Endothelial cell of umbilical vein (primary cell): ENCODE measurements at regions not wholly inside any gene's neighbourhood (a gene's known extent, or its start where the extent isn't known, plus 50 kb on each side); places are given as distances from the start of the nearest gene placed in this dataset.

Experiments
- BruUV-seq: library from RNA; stranded (reverse); fragments of 400-500 nt; replicated peaks from 2 replicates; lab custom pipeline; 2021; lab: Mats Ljungman, UMichigan
- CTCF ChIA-PET: fragments of 300-600, 350-600 bp; sonication (Branson Sonifier 250); formaldehyde crosslinking; loops from one replicate; lab custom pipeline; 2021; ENCODE audit warnings: antibody characterized with exemption, inconsistent platforms; lab: Charles Lee
- POLR2A ChIA-PET: fragments of 300-600, 350-600 bp; sonication (Branson Sonifier 250); formaldehyde crosslinking; loops from one replicate; lab custom pipeline; 2021; ENCODE audit warnings: antibody characterized with exemption, inconsistent platforms; lab: Charles Lee
- DNase-seq: peaks from one replicate; pipeline ENCODE4 v3.0.0-alpha.2; 2011; ENCODE audit warnings: low read depth, low spot score
- FAIRE-seq: peaks from 2 replicates; lab custom pipeline; 2011; peaks lifted over from hg19 to GRCh38; lab: Jason Lieb, UNC
- H2AFZ ChIP-seq: 2 replicates; pipeline ENCODE4 v1.6.0; 2012; ENCODE audit warnings: low read depth, low read length, control low read depth, inconsistent platforms
- H3K27ac ChIP-seq: 2 replicates; pipeline ENCODE4 v1.5.1; 2011; ENCODE audit warnings: low read depth, mild to moderate bottlenecking, control low read depth, low read length, moderate library complexity; ENCODE audit not compliant: insufficient read depth
- H3K27me3 ChIP-seq, 2 experiments: 2 replicates each; pipeline versions ENCODE4 v1.6.0 to v1.6.1; 2011; ENCODE audit warnings: low read length in 2 of 2, mixed read lengths in 1 of 2; ENCODE audit not compliant: control insufficient read depth in 2 of 2, insufficient read depth in 2 of 2
- H3K36me3 ChIP-seq, 2 experiments: 2 replicates in 1 of 2; 3 replicates in 1 of 2; pipeline ENCODE4 v1.5.1; 2011; ENCODE audit warnings: low read length in 2 of 2, mild to moderate bottlenecking in 1 of 2, moderate library complexity in 1 of 2; ENCODE audit not compliant: control insufficient read depth in 2 of 2, insufficient read depth in 2 of 2; ENCODE audit errors: extremely low read depth in 1 of 2
- H3K4me1 ChIP-seq: 3 replicates; pipeline ENCODE4 v1.5.1; 2011; ENCODE audit warnings: mild to moderate bottlenecking, low read length; ENCODE audit not compliant: control insufficient read depth, insufficient read depth; ENCODE audit errors: extremely low read depth
- H3K4me2 ChIP-seq: 2 replicates; pipeline ENCODE4 v1.6.1; 2011; ENCODE audit warnings: low read length, control low read depth, mixed read lengths; ENCODE audit not compliant: insufficient read depth
- H3K4me3 ChIP-seq, 3 experiments: fragments of 200-600 bp in 1 of 3; sonication (generic), shearing (Covaris generic) in 1 of 3; replicated peaks in 1 of 3; 2 replicates each; pipeline ENCODE4 v1.5.1; 2011 to 2016; ENCODE audit warnings: control low read depth in 3 of 3, low read length in 3 of 3, mild to moderate bottlenecking in 2 of 3, inconsistent platforms in 1 of 3, low read depth in 1 of 3, moderate library complexity in 1 of 3; ENCODE audit not compliant: insufficient read depth in 1 of 3
- H3K79me2 ChIP-seq: 2 replicates; pipeline ENCODE4 v1.6.0; 2012; ENCODE audit warnings: low read length, inconsistent platforms; ENCODE audit not compliant: control insufficient read depth, insufficient read depth
- H3K9ac ChIP-seq: replicated peaks from 2 replicates; pipeline ENCODE3; 2011; ENCODE audit warnings: low read length, control low read depth; ENCODE audit not compliant: insufficient read depth; ENCODE audit errors: extremely low read depth
- H3K9me1 ChIP-seq: replicated peaks from 3 replicates; pipeline ENCODE4 v1.6.0; 2011; ENCODE audit warnings: mild to moderate bottlenecking, low read length; ENCODE audit not compliant: control insufficient read depth, insufficient read depth; ENCODE audit errors: extremely low read depth
- H3K9me3 ChIP-seq: replicated peaks from 2 replicates; pipeline ENCODE4 v1.5.1; 2012; ENCODE audit warnings: low read length, inconsistent platforms; ENCODE audit not compliant: control insufficient read depth, insufficient read depth
- H4K20me1 ChIP-seq: replicated peaks from 2 replicates; pipeline ENCODE3; 2011; ENCODE audit warnings: mild to moderate bottlenecking, low read length; ENCODE audit not compliant: control insufficient read depth, insufficient read depth; ENCODE audit errors: extremely low read depth
- EZH2 ChIP-seq: IDR thresholded peaks from 2 replicates; pipeline ENCODE4 v1.6.1; 2012; ENCODE audit warnings: borderline replicate concordance, low read depth, mild to moderate bottlenecking, moderate library complexity, low read length, inconsistent platforms; ENCODE audit not compliant: severe bottlenecking
- FOS ChIP-seq: IDR thresholded peaks from 2 replicates; pipeline ENCODE4 v1.6.1; 2011; ENCODE audit warnings: mild to moderate bottlenecking, low read length, moderate library complexity, borderline replicate concordance; ENCODE audit not compliant: insufficient read depth
- GATA2 ChIP-seq: IDR thresholded peaks from 2 replicates; pipeline ENCODE4 v1.7.0; 2011; ENCODE audit warnings: low read depth, mild to moderate bottlenecking, moderate library complexity, mixed read lengths, low read length; ENCODE audit not compliant: insufficient read length, insufficient read depth
- JUN ChIP-seq: IDR thresholded peaks from 2 replicates; pipeline ENCODE4 v1.6.1; 2011; ENCODE audit warnings: borderline replicate concordance, low read depth; ENCODE audit not compliant: insufficient read length, insufficient read depth
- MYC ChIP-seq: IDR thresholded peaks from one replicate; pipeline ENCODE4 v1.6.1; 2011; ENCODE audit warnings: mild to moderate bottlenecking, low read depth, low read length
- POLR2A ChIP-seq: IDR thresholded peaks from 2 replicates; pipeline ENCODE4 v1.6.1; 2012; ENCODE audit warnings: low read depth, mild to moderate bottlenecking, control low read depth, low read length
- POLR2AphosphoS5 ChIP-seq: IDR thresholded peaks from 2 replicates; pipeline ENCODE4 v1.6.1; 2012; ENCODE audit warnings: low read depth, mild to moderate bottlenecking, control low read depth, low read length, moderate library complexity; ENCODE audit not compliant: insufficient read depth
- dilution Hi-C: fragments of 300-500 bp; cut with MboI; formaldehyde crosslinking; loops from one replicate; pipeline ENCODE4 v1.15.0; 2019; ENCODE audit warnings: low sequenced_read_pairs; ENCODE audit not compliant: extremely low pct_ligation_motif_present
- intact Hi-C: fragments of 100-400 bp; cut with micrococcal nuclease; formaldehyde crosslinking; loops from one replicate; pipeline ENCODE4 v1.10.0; 2022
- TF ChIP-seq, protein P1 (sequence below): IDR thresholded peaks from 2 replicates; pipeline ENCODE4 v1.6.1; 2011; ENCODE audit not compliant: insufficient read depth, insufficient read length
- TF ChIP-seq, protein P2 (sequence below), 2 donors: IDR thresholded peaks; 1 replicate in 1 of 2; 2 replicates in 1 of 2; pipeline ENCODE4 v1.5.1; 2011; ENCODE audit warnings: low read length in 2 of 2, mild to moderate bottlenecking in 2 of 2, moderate library complexity in 2 of 2, control low read depth in 1 of 2, inconsistent platforms in 1 of 2, low read depth in 1 of 2; ENCODE audit not compliant: insufficient read depth in 1 of 2; ENCODE audit errors: extremely low read depth in 1 of 2

DNA sequence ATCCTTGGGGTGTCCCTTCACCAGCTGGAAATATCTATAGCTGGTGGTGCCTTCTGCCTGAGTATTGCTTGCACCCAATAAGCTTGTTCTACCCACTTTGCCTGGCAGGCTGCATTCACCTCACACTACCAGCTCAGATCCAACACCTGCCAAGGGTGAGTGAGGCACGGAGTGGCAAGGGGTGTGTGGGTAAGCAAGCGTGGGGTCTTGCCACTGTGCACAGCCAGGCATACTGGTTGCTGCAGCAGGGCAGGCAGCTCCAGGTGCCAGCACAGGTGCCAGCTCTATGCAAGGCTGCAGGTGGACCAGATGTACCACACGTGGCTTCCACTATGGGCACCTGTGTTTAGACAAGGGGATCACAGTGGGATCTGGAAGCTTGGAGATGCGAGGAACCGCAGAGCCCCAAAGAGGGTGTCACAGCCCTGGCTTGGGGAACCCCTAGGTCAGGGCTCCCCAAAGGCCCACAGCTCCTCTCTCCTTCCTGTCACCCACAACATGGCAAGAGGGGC is 167.7 kb upstream of the MRPS30 start:
- intact Hi-C loops = no loop called here
- no peak overlapping the region for H3K9ac ChIP-seq
- H3K4me3 ChIP-seq = no peak overlapping the region
- no peak overlapping the region for H3K27ac ChIP-seq
- ChIA-PET CTCF (no interaction called here), POLR2A (no interaction called here)
- FAIRE-seq (no peak), DNase-seq (no peak)
- no peaks in the 10 kb centered on the region for H4K20me1 ChIP-seq
- no peak overlapping the region for H2AFZ ChIP-seq
- TF ChIP-seq, protein P1, sequence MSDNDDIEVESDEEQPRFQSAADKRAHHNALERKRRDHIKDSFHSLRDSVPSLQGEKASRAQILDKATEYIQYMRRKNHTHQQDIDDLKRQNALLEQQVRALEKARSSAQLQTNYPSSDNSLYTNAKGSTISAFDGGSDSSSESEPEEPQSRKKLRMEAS = no peak
- no peaks in the 10 kb centered on the region for H3K27me3 ChIP-seq
- BruUV-seq = no TSS peak
- H3K36me3 ChIP-seq = no peaks in the 10 kb centered on the region
- H3K9me3 ChIP-seq = no peaks in the 10 kb centered on the region
- dilution Hi-C loops = no loop called here
- H3K4me1 ChIP-seq = no peaks in the 10 kb centered on the region
- no peaks in the 10 kb centered on the region for H3K9me1 ChIP-seq
- no peaks in the 10 kb centered on the region for H3K79me2 ChIP-seq
- no peak overlapping the region for H3K4me2 ChIP-seq

DNA sequence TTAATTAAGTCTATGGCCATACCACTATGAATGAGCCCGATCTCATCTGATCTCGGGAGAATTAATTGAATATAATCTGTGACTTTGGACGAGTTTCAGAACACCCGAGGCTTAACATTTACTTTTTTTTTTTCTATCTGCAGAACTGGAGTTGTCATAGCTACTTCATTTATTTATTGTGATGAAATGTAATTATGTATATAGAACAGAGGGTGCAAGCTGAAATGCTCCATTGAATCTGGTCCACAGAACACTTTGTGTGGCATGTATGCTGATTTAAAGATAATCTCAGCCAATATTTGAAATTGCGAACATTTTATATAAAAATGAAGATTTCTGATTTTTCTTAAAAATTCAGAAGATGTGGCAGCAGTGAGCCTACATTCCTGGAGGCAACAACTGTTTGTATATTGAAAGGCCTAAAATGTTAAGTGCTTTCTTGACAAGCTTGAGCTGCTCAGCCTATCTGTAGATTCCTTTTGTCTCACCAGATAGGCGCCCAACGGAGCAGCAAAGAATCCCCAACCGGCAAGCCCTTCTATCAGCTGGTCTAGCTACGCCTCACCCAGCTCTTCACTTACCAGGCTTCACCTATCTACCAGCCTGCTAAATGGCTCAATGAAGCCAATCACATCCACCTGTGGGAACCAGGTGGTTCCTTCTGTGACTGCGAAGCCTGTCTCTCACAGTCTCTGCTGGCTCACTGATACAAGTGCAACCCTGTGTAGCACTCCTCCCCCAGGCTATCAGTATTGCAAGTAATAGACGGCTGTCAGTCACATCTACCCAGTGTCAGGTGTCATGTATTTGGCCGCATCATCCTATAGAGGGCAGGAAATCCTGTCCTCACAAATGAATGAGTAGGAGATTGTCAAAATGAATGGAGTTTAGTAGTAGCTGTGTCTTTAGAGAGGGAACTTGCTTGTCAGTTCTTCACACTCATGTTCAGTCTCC is 170.6 kb upstream of the MRPS30 start:
- CTCF ChIA-PET = no interaction called here

More for the DNA sequence above, 170.6 kb upstream of the MRPS30 start:
- H3K27me3 ChIP-seq = no peaks in the 10 kb centered on the region
- intact Hi-C loops = no loop called here
- no peaks in the 10 kb centered on the region for H3K79me2 ChIP-seq
- H3K9me3 ChIP-seq = no peaks in the 10 kb centered on the region
- no peaks in the 10 kb centered on the region for H4K20me1 ChIP-seq
- no peak overlapping the region for H3K4me2 ChIP-seq
- dilution Hi-C loops = no loop called here
- H3K9me1 ChIP-seq = no peaks in the 10 kb centered on the region
- FAIRE-seq (no peak), DNase-seq (no peak)
- no peak overlapping the region for H3K27ac ChIP-seq
- H3K4me1 ChIP-seq = no peaks in the 10 kb centered on the region
- no peak overlapping the region for H2AFZ ChIP-seq
- no peak overlapping the region for H3K9ac ChIP-seq
- H3K4me3 ChIP-seq = no peak overlapping the region
- TF ChIP-seq POLR2AphosphoS5 (no peak), EZH2 (no peak), GATA2 (no peak), MYC (no peak), POLR2A (no peak), JUN (no peak), FOS (no peak)
- TF ChIP-seq, protein P2, sequence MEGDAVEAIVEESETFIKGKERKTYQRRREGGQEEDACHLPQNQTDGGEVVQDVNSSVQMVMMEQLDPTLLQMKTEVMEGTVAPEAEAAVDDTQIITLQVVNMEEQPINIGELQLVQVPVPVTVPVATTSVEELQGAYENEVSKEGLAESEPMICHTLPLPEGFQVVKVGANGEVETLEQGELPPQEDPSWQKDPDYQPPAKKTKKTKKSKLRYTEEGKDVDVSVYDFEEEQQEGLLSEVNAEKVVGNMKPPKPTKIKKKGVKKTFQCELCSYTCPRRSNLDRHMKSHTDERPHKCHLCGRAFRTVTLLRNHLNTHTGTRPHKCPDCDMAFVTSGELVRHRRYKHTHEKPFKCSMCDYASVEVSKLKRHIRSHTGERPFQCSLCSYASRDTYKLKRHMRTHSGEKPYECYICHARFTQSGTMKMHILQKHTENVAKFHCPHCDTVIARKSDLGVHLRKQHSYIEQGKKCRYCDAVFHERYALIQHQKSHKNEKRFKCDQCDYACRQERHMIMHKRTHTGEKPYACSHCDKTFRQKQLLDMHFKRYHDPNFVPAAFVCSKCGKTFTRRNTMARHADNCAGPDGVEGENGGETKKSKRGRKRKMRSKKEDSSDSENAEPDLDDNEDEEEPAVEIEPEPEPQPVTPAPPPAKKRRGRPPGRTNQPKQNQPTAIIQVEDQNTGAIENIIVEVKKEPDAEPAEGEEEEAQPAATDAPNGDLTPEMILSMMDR (IDR thresholded peaks at IDR 0.05; ENCODE audit: extremely low read depth in 1 of 2, insufficient read depth in 1 of 2, low read depth in 1 of 2, low read length in 2 of 2) = no peak
- TF ChIP-seq, protein P1 = no peak
- POLR2A ChIA-PET = no interaction called here
- BruUV-seq = no TSS peak
- no peaks in the 10 kb centered on the region for H3K36me3 ChIP-seq
